Esophagus muscularis mucosa (tissue), 3 donors: ENCODE measurements at regions not wholly inside any gene's neighbourhood (a gene's known extent, or its start where the extent isn't known, plus 50 kb on each side); places are given as distances from the start of the nearest gene placed in this dataset.

ENCODE experiments used
- CTCF ChIP-seq, 3 experiments: fragments of 200-600 bp in 2 of 3; fragments of 450-650 bp in 1 of 3; sonication (generic) in 2 of 3; IDR thresholded peaks; one replicate each; pipeline ENCODE4 v1.5.1; 2017 to 2019; ENCODE audit warnings: antibody characterized with exemption in 3 of 3, mild to moderate bottlenecking in 2 of 3, moderate library complexity in 1 of 3
- POLR2A ChIP-seq: fragments of 450-650 bp; IDR thresholded peaks from one replicate; pipeline ENCODE4 v1.6.1; 2017; ENCODE audit warnings: antibody characterized with exemption, moderate library complexity, mild to moderate bottlenecking, low read depth
- POLR2AphosphoS5 ChIP-seq, 2 donors: sonication (generic); formaldehyde crosslinking; IDR thresholded peaks; one replicate each; pipeline ENCODE4 v1.6.1; 2017; ENCODE audit warnings: antibody characterized with exemption in 2 of 2

GRCh38 chr2:239774142-239774462 lies 251.0 kb downstream of the NDUFA10 start:
- TF ChIP-seq POLR2AphosphoS5 (IDR thresholded peaks at IDR 0.05) (no peak), CTCF (IDR thresholded peaks at IDR 0.05) (no peak), POLR2A (no peak)
